GM08714 (cell line): ENCODE measurements at regions not wholly inside any gene's neighbourhood (a gene's known extent, or its start where the extent isn't known, plus 50 kb on each side); places are given as distances from the start of the nearest gene placed in this dataset.

Experiments
- H3K4me3 ChIP-seq: fragments of 200-500 bp; sonication (Bioruptor generic); 2 replicates; pipeline ENCODE4 v1.5.1; 2014; ENCODE audit warnings: mild to moderate bottlenecking, low read length, inconsistent platforms
- ZNF274 ChIP-seq: IDR thresholded peaks from 2 replicates; pipeline ENCODE4 v1.6.1; 2012; ENCODE audit warnings: mild to moderate bottlenecking, low read depth, low read length

GRCh38 chr18:2256577-2256976 is 314.7 kb downstream of the METTL4 start:
- no peak for TF ChIP-seq ZNF274
- no peak overlapping the region for H3K4me3 ChIP-seq

GRCh38 chr18:2258954-2259353 is 312.4 kb downstream of the METTL4 start:
- no peak overlapping the region for H3K4me3 ChIP-seq
- TF ChIP-seq ZNF274: no peak

GRCh38 chr18:2263303-2263890 is 307.9 kb downstream of the METTL4 start:
- no peak overlapping the region for H3K4me3 ChIP-seq
- TF ChIP-seq ZNF274: no peak

- no peak overlapping the region for H3K4me3 ChIP-seq
- no peak for TF ChIP-seq ZNF274
Observed at GRCh38 chr18:2274613-2275012, 296.7 kb downstream of the METTL4 start.

DNA sequence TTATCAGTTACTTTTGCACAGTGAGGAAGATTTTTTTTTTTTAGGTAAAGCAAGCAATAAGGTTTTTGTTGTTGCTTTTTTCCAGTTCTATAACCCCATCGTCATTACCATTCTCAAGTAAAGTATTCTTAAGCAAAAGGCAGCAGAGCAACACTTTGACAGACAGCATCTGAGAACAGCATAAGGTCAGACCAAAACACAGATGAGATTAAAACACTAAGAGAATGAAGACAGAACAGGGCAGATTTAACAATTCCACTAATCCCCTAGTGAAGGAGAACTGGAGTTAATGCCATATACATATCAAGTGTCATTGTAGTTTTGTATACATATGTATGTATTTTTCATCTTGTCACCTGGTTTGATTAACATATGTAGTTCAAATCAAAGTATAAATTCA is 290.2 kb downstream of the METTL4 start:
- TF ChIP-seq ZNF274: no peak
- H3K4me3 ChIP-seq: no peak overlapping the region

DNA sequence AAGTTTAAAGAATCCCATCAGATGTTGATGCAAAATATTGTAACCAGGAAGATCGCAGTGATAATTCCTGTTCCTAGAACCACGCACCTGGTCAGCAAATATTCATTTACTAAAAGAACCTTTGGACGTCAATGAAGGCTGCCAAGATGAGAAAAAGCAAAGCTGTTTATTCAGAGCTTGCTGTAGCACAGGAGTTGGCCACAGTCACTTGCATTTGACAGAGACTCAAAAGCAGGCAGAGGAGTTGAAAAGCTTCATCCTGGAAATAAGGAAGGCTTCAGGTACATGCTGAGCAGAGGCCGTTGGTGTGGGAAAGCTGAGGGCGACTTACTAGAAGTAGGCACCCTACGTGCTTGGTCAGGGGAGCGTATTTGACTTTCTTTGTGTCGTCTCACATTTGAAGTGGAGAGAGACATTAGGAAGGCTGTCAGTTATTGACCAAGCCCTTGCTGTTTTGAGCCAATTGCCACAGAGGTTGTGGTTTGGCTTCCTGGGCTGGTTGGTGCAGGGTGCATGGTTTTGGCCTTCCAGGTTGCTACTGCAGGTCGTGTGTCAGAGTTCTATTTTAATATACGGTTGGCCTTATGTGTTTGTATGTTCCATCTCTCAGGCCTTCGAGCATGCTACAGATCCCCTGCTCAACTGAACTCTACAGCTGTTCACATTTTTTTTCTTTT is 289.6 kb downstream of the METTL4 start:
- no peak overlapping the region for H3K4me3 ChIP-seq
- no peak for TF ChIP-seq ZNF274

GRCh38 chr18:2293109-2293839 is 278.0 kb downstream of the METTL4 start:
- no peak for TF ChIP-seq ZNF274
- no peak overlapping the region for H3K4me3 ChIP-seq

- no peak for TF ChIP-seq ZNF274
- no peak overlapping the region for H3K4me3 ChIP-seq
Observed at GRCh38 chr18:2301316-2301715, 270.0 kb downstream of the METTL4 start.

GRCh38 chr18:2302012-2302411 is 269.3 kb downstream of the METTL4 start:
- H3K4me3 ChIP-seq: no peak overlapping the region
- TF ChIP-seq ZNF274: no peak

- TF ChIP-seq ZNF274: no peak
- H3K4me3 ChIP-seq: no peak overlapping the region
Observed at GRCh38 chr18:2302628-2303516, 268.4 kb downstream of the METTL4 start.

DNA sequence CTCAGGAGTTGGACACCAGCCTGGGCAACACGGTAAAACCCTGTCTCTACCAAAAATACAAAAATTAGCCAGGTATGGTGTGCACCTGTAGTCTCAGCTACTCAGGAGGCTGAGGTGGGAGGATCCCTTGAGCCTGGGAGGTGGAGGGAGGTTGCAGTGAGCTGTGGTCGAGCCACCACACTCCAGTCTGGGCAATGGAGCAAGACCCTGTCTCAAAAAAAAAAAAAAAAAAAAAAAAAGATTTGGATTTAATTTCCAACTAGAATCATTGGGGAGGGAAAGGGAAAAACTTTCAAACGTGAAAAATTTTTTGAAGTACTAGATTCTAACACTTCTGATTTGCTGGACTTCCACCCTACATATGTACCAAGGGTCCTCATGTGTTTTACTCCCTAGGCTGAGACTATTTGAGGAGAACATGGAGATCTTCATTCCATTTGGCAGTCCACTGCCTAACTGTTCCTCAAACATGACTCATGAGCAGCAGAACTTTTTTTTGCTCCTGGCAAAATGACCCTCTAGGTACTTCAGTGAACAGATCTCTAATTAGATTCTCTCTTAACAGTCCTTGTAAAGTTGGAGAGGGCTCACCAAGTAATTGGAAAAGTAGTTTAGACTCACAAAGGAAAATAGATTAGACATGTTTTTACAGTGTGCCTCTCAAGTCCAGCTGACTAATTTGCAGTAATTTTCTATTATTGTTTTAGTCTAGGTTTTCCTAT is 267.6 kb downstream of the METTL4 start:
- no peak overlapping the region for H3K4me3 ChIP-seq
- TF ChIP-seq ZNF274: no peak

GRCh38 chr18:2304378-2305175 is 266.7 kb downstream of the METTL4 start:
- no peak overlapping the region for H3K4me3 ChIP-seq
- TF ChIP-seq ZNF274: no peak

DNA sequence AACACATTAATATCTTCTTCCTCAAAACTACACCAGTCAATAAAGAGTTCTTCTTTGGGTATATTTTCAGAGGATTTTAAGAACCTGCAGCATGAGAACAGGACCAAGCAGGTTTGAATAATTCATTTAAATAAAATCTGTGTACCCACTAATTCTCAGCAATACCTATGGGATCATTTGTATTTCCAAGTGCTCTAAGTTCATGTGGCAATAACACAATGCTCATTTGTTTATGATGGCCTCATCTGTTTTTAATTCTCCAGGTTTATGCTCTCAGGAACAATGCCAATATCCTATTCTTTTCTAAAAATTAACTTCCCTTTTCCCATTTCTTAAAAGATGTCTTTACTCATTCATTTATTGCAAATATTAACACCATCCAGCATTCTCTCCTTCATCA is 264.7 kb downstream of the METTL4 start:
- no peak for TF ChIP-seq ZNF274
- H3K4me3 ChIP-seq: no peak overlapping the region
